ENCODE measurements at regions not wholly inside any gene's neighbourhood (a gene's known extent, or its start where the extent isn't known, plus 50 kb on each side); places are given as distances from the start of the nearest gene placed in this dataset.

- no peaks in the 10 kb centered on the region for H3K4me1 Mint-ChIP-seq (ENCODE audit: low read depth in 2 of 2)
- ATAC-seq (no peak), DNase-seq (ENCODE audit: low spot score) (no peak)
- no peaks in the 10 kb centered on the region for H3K36me3 Mint-ChIP-seq
- H3K27me3 Mint-ChIP-seq, result no peaks in the 10 kb centered on the region
- H3K27ac Mint-ChIP-seq, result no peak overlapping the region
- H3K4me3 Mint-ChIP-seq, result no peak overlapping the region
- H3K9me3 Mint-ChIP-seq, result peaks cover 19% of the 10 kb centered on the region
Measured at GRCh38 chr2:107322416-107322815, 436.4 kb upstream of the ST6GAL2 start.

GRCh38 chr2:107323946-107324565, 438.1 kb upstream of the ST6GAL2 start:
- Mint-ChIP-seq H3K9me3 (peaks cover 23% of the 10 kb centered on the region), H3K36me3 (peaks cover 5% of the 10 kb centered on the region), H3K27ac (no peak overlapping the region), H3K4me1 (ENCODE audit: low read depth in 2 of 2) (no peaks in the 10 kb centered on the region), H3K27me3 (no peaks in the 10 kb centered on the region), H3K4me3 (no peak overlapping the region)
- DNase-seq (ENCODE audit: low spot score) (no peak), ATAC-seq (no peak)

GRCh38 chr2:107325981-107326786, 440.2 kb upstream of the ST6GAL2 start:
- no peak overlapping the region for H3K4me3 Mint-ChIP-seq
- H3K4me1 Mint-ChIP-seq (ENCODE audit: low read depth in 2 of 2), result no peaks in the 10 kb centered on the region
- no peak for DNase-seq (ENCODE audit: low spot score)
- peaks cover 21% of the 10 kb centered on the region for H3K9me3 Mint-ChIP-seq
- H3K27ac Mint-ChIP-seq, result no peak overlapping the region
- H3K36me3 Mint-ChIP-seq, result peaks cover 17% of the 10 kb centered on the region
- H3K27me3 Mint-ChIP-seq, result no peaks in the 10 kb centered on the region
- ATAC-seq, result no peak

- ATAC-seq, result no peak
- peaks cover 12% of the 10 kb centered on the region for H3K36me3 Mint-ChIP-seq
- peaks cover 21% of the 10 kb centered on the region for H3K9me3 Mint-ChIP-seq
- no peaks in the 10 kb centered on the region for H3K4me1 Mint-ChIP-seq (ENCODE audit: low read depth in 2 of 2)
- no peak overlapping the region for H3K4me3 Mint-ChIP-seq
- H3K27me3 Mint-ChIP-seq, result no peaks in the 10 kb centered on the region
- H3K27ac Mint-ChIP-seq, result no peak overlapping the region
- no peak for DNase-seq (ENCODE audit: low spot score)
Measured at GRCh38 chr2:107334306-107334705, 448.3 kb upstream of the ST6GAL2 start.

GRCh38 chr2:107336526-107336925, 450.6 kb upstream of the ST6GAL2 start:
- no peaks in the 10 kb centered on the region for H3K27me3 Mint-ChIP-seq

GRCh38 chr2:107337209-107337898, 451.4 kb upstream of the ST6GAL2 start:
- DNase-seq (ENCODE audit: low spot score) (no peak), ATAC-seq (no peak)
- H3K27ac Mint-ChIP-seq, result no peak overlapping the region
- H3K4me1 Mint-ChIP-seq (ENCODE audit: low read depth in 2 of 2), result no peaks in the 10 kb centered on the region
- no peaks in the 10 kb centered on the region for H3K27me3 Mint-ChIP-seq
- no peak overlapping the region for H3K4me3 Mint-ChIP-seq
- H3K36me3 Mint-ChIP-seq, result no peaks in the 10 kb centered on the region
- peaks cover 28% of the 10 kb centered on the region for H3K9me3 Mint-ChIP-seq

More at GRCh38 chr2:107336526-107336925, 450.6 kb upstream of the ST6GAL2 start:
- no peak for ATAC-seq
- Mint-ChIP-seq H3K36me3 (no peaks in the 10 kb centered on the region), H3K4me1 (ENCODE audit: low read depth in 2 of 2) (no peaks in the 10 kb centered on the region), H3K4me3 (no peak overlapping the region), H3K27ac (no peak overlapping the region), H3K9me3 (peaks cover 28% of the 10 kb centered on the region)
- no peak for DNase-seq (ENCODE audit: low spot score)

GRCh38 chr2:107338059-107338458, 452.1 kb upstream of the ST6GAL2 start:
- ATAC-seq, result no peak
- no peak overlapping the region for H3K27ac Mint-ChIP-seq

GRCh38 chr2:107338571-107338970, 452.6 kb upstream of the ST6GAL2 start:
- ATAC-seq (no peak), DNase-seq (ENCODE audit: low spot score) (no peak)
- no peaks in the 10 kb centered on the region for H3K36me3 Mint-ChIP-seq
- H3K9me3 Mint-ChIP-seq, result peaks cover 24% of the 10 kb centered on the region
- H3K4me3 Mint-ChIP-seq, result no peak overlapping the region
- H3K4me1 Mint-ChIP-seq (ENCODE audit: low read depth in 2 of 2), result no peaks in the 10 kb centered on the region
- no peaks in the 10 kb centered on the region for H3K27me3 Mint-ChIP-seq
- H3K27ac Mint-ChIP-seq, result no peak overlapping the region

More at GRCh38 chr2:107338059-107338458, 452.1 kb upstream of the ST6GAL2 start:
- H3K4me3 Mint-ChIP-seq, result no peak overlapping the region
- H3K27me3 Mint-ChIP-seq, result no peaks in the 10 kb centered on the region
- DNase-seq (ENCODE audit: low spot score), result no peak
- no peaks in the 10 kb centered on the region for H3K36me3 Mint-ChIP-seq
- H3K4me1 Mint-ChIP-seq (ENCODE audit: low read depth in 2 of 2), result no peaks in the 10 kb centered on the region
- peaks cover 24% of the 10 kb centered on the region for H3K9me3 Mint-ChIP-seq

GRCh38 chr2:107340955-107341354, 455.0 kb upstream of the ST6GAL2 start:
- Mint-ChIP-seq H3K9me3 (peaks cover 19% of the 10 kb centered on the region), H3K27me3 (no peaks in the 10 kb centered on the region)

GRCh38 chr2:107349329-107349728, 463.4 kb upstream of the ST6GAL2 start:
- H3K9me3 Mint-ChIP-seq, result peaks cover 18% of the 10 kb centered on the region

More at GRCh38 chr2:107340955-107341354, 455.0 kb upstream of the ST6GAL2 start:
- Mint-ChIP-seq H3K36me3 (no peaks in the 10 kb centered on the region), H3K4me3 (no peak overlapping the region), H3K4me1 (ENCODE audit: low read depth in 2 of 2) (no peaks in the 10 kb centered on the region), H3K27ac (no peak overlapping the region)
- DNase-seq (ENCODE audit: low spot score), result no peak
- ATAC-seq, result no peak

GRCh38 chr2:107354175-107354574, 468.2 kb upstream of the ST6GAL2 start:
- DNase-seq (ENCODE audit: low spot score), result no peak
- Mint-ChIP-seq H3K9me3 (peaks cover 18% of the 10 kb centered on the region), H3K27me3 (no peaks in the 10 kb centered on the region), H3K4me1 (ENCODE audit: low read depth in 2 of 2) (no peaks in the 10 kb centered on the region), H3K27ac (no peak overlapping the region), H3K4me3 (no peak overlapping the region), H3K36me3 (peaks cover 10% of the 10 kb centered on the region)
- ATAC-seq, result no peak

More at GRCh38 chr2:107349329-107349728, 463.4 kb upstream of the ST6GAL2 start:
- peaks cover 11% of the 10 kb centered on the region for H3K36me3 Mint-ChIP-seq
- H3K27ac Mint-ChIP-seq, result no peak overlapping the region
- ATAC-seq (no peak), DNase-seq (ENCODE audit: low spot score) (no peak)
- H3K27me3 Mint-ChIP-seq, result no peaks in the 10 kb centered on the region
- no peaks in the 10 kb centered on the region for H3K4me1 Mint-ChIP-seq (ENCODE audit: low read depth in 2 of 2)
- H3K4me3 Mint-ChIP-seq, result no peak overlapping the region

- H3K4me1 Mint-ChIP-seq (ENCODE audit: low read depth in 2 of 2), result no peaks in the 10 kb centered on the region
- H3K27ac Mint-ChIP-seq, result no peak overlapping the region
- no peaks in the 10 kb centered on the region for H3K36me3 Mint-ChIP-seq
- H3K4me3 Mint-ChIP-seq, result no peak overlapping the region
- no peak for DNase-seq (ENCODE audit: low spot score)
- peaks cover 7% of the 10 kb centered on the region for H3K9me3 Mint-ChIP-seq
- no peak for ATAC-seq
- H3K27me3 Mint-ChIP-seq, result no peaks in the 10 kb centered on the region
Measured at GRCh38 chr2:107358362-107358761, 468.3 kb upstream of the RGPD4 start.

GRCh38 chr2:107359021-107359420, 467.7 kb upstream of the RGPD4 start:
- Mint-ChIP-seq H3K36me3 (peaks cover 2% of the 10 kb centered on the region), H3K4me3 (no peak overlapping the region), H3K9me3 (peaks cover 13% of the 10 kb centered on the region), H3K27me3 (no peaks in the 10 kb centered on the region), H3K27ac (no peak overlapping the region), H3K4me1 (ENCODE audit: low read depth in 2 of 2) (no peaks in the 10 kb centered on the region)
- ATAC-seq (no peak), DNase-seq (ENCODE audit: low spot score) (no peak)

All from natural killer cell treated with Interleukin-12 subunit alpha and Interleukin-12 subunit beta and Interleukin-15 and Interleukin-18, amount 100 ng/mL, for 72 hours (primary cell).